ENCODE measurements at regions not wholly inside any gene's neighbourhood (a gene's known extent, or its start where the extent isn't known, plus 50 kb on each side); places are given as distances from the start of the nearest gene placed in this dataset.
"Not testable (repeated sequence)": the region's sequence is repeated elsewhere in the genome, so short reads cannot be mapped to it uniquely, and the experiment has no call there.

DNA sequence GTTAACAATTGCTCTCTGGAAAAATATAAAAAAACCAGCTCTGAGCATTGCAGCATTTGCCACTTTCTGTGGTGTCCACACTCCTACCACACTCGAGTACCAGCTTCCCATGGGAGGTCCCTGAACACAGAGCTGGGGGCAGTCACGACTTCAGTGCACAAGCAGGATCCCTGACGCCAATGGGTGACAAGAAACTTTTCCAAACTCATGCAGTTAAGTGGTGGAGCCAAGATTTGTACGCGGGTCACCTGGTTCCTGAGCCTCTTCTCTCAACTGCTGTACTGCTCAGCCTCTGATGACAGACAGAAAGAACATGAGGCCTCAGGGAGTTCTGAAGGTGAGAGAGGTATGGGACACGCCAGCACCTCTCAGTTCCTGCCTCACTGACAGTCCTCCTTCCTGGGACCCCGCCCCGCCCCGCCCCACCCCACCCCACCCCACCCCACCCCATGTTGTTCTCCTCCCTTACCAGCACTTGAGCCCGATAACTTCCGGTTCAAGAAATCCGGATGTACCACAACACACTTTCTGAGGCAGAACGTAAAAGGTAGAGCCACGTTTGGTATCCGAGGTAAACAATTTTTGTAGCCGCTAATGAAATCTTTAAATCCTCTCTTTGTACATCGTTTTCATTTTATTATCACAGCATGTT lies 287.6 kb downstream of the MYCN start:
- DNase-seq, result no peak

DNA sequence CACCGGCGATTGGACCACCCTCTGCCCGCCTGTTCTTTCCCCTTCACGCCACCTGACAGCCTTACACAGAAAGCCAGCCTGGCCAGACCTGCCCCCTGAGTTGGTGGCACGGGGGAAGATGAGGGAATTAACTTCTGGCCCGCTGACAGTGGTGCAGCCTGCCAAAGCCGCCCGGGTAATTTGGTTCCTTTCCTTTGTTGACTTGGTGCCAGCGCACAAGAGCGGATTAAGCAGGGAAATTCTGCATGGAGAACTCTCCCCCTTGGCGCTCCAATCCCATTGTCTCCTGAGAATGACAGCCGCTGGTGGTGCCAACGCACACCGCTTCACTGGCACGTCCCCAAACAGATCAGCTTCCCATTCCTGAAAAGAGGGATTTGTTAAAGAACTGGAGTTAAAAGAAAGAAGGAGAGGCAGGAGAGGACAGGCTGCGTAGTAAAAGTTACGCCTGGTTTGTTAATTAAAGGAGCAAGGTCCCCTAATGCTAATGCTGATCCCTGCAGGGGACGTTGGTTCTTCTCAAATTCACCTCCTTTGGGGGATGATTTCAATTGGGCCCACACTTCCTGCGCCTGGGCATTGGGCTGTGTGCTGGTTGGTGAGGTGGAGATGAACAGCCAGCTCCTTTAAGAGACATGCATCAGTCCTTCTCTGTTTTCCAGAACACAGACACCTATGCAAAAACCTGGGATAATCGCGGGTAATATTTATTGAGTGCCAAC lies 286.8 kb downstream of the MYCN start:
- DNase-seq, result no peak

- no peak for DNase-seq
These were observed 286.0 kb downstream of the MYCN start for GRCh38 chr2:16226381-16226780.

DNA sequence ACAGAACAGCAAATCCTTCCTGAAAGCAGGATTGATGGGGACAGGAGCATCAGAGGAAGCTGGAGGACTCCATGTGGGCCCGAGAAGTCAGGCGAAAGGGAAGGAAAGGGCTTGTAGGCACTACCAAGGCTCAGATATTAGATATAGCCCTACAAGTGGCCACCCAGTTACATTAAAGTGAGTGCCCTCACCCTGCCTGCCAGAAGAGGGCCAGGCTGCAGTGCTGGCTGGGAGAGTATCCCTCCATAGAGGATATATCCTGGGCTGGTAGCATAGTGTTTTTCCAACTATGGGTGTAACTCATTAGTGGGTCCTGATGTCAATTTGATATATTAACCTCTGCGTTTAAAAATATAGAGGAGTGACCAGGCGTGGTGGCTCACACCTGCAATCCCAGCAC lies 285.2 kb downstream of the MYCN start:
- no peak for DNase-seq

DNA sequence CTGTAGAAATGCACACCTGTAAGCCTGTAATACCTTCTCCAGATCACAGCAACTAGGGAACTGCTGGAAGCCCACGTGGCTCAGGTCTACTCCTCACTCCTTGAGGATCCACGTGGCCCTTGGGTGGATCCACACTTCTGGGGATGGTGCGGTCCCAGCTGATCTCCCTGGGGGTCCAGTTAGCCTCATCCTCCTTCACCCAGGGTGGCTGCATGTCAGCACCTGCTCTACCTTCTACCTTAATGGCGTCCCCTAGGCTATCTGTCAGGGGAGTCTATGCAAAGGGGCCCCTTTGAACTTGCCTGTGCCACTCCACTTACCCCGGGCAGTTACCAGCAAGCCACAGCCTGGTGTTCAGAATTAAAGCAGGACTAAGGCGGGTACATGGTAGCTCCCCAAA lies 284.7 kb downstream of the MYCN start:
- no peak for DNase-seq

DNA sequence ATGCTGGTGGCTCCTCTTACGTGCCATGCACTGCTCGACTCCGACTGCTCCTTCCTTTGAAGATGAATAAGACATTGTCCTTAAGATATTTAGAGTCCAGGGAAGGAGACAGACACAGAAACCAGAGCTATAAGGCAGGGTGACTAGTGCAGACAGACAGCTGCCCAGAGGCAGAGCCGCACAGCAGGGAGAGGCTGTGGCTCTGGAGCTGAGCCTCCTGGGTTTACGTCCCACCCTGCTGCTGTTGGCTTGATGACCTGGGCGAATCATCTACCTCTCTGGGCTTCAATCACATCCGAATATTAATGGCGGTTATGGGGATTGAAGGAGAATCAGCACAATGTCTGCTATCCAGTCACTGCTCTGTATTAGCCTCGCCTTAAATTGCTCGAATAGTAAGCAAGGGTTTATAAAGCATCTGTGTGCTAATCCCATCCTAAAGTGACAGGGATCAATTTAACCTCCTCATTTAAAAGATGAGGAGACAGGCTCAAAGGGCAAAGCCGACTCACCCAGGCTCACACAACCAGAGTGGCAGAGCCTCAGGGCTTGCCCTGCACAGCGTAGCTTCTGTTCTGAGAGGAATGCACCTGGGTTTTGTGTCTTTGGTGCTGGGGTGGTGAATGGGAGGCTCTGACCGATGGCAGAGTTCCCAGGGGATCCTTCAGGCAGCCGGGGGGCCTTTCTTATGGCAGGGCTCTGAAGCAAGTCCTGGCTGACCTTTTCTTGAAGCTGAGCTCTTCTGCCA lies 284.1 kb downstream of the MYCN start:
- no peak for DNase-seq

GRCh38 chr2:16223841-16224177 lies 283.5 kb downstream of the MYCN start:
- DNase-seq, result no peak

DNA sequence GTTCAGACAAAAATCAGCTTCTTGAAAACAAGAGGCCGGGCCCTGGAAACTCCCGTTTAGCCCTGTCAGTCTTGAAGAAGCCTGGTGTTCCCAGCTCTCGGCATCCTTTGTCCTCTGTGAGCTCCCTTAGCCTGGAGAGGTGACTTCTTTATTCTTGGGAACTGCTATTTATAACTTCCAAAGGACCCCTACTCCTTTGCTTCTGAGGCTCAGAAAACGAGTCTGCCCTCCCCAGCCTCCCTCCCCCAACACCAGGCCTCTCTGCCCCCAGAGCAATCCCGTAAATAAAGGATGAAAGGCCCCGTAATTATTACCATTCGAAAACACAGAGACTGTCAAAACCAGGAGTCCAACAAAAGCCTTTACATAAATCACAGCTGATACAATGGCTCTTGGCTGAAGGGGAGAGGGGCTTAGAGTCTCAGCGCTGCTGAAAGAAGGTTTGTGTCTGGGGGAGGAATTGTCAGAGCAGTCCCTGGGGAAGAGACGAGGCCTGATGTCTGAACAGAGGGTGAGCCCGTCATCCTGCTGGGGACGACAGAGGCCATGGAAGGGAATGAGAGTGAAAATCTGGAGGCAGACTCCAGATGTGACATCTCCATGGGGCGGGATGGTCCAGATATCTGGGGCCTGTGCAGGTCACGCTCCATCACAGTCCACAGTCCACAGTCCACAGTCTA lies 283.0 kb downstream of the MYCN start:
- DNase-seq, result no peak

DNA sequence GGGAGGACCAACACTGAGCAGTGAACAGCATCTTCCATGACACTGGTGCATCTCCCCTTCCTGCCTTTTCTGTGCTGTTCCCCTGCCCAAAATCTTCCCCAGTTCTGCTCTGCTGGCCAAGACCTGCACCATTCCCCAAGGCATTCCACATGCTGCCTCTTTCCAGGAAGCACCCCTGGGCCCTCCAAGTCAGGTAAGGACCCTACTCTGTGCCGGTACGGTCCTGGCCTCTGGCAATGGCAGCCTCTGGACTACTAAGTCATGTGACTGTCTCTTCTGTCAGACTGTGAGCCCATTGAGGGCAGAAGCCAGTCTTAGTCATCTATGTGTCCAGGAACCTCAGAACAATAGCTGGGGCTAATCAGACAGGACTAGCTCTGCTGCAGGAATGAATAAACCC lies 282.0 kb downstream of the MYCN start:
- DNase-seq, result no peak

GRCh38 chr2:16221461-16222010 lies 281.2 kb downstream of the MYCN start:
- DNase-seq, result no peak

GRCh38 chr2:16219292-16219975 lies 279.1 kb downstream of the MYCN start:
- no peak for DNase-seq

DNA sequence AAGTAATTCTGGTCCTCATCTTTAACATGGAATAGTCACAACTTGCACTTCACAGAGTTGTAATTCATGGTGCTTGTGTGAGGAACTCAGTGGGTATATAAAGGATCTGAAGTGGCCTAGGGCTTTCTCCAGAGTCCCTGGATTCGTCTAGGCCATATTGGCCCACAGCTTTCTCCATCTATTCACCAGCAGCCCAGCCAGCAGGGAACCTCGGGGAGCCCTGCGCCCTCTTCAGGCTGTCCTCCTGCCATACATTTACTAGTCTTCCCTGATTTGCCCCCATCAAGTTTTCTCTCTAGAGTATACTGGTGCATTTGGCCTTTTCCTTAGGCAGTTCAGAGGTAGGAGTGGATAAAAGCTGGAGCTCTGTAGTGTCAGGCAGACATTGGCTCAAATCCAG lies 278.3 kb downstream of the MYCN start:
- DNase-seq, result no peak

DNA sequence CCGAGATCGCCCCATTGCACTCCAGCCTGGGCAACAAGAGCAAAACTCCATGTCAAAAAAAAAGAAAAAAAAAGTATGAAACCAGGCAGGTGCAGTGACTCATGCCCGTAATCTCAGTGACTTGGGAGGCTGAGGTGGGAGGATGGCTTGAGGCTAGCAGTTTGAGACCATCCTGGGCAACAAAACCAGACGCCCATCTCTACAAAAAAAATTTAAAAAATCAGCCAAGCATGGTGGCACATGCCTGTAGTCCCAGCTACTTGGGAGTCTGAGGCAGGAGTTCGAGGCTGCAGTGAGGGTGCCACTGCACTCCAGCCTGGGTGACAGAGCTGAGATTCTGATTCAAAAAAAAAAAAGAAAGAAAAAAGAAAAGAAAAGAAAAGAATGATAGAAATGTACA lies 277.8 kb downstream of the MYCN start:
- no peak for DNase-seq

- not testable (repeated sequence) for DNase-seq
These were observed 277.4 kb downstream of the MYCN start for GRCh38 chr2:16217741-16218140.

- no peak for DNase-seq
These were observed 276.9 kb downstream of the MYCN start for GRCh38 chr2:16217291-16217690.

DNA sequence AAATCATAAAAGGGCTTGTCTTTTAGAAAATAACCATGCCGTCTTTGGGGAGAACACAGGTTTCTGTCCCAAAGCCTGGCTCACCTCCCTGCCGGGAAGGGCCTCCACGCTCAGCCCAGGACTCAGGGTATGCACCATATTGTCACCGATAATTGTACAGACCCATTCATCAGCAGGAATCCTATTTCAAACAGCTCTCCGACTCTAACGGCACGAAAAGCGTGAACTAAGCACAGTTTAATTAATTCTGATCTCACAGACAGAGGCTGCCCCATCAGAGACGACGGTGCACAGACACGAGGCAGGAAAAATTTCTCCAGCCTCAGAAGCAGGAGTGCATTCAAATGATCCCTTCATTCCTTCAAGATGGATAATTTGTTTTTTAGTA lies 276.2 kb downstream of the MYCN start:
- DNase-seq, result no peak

DNA sequence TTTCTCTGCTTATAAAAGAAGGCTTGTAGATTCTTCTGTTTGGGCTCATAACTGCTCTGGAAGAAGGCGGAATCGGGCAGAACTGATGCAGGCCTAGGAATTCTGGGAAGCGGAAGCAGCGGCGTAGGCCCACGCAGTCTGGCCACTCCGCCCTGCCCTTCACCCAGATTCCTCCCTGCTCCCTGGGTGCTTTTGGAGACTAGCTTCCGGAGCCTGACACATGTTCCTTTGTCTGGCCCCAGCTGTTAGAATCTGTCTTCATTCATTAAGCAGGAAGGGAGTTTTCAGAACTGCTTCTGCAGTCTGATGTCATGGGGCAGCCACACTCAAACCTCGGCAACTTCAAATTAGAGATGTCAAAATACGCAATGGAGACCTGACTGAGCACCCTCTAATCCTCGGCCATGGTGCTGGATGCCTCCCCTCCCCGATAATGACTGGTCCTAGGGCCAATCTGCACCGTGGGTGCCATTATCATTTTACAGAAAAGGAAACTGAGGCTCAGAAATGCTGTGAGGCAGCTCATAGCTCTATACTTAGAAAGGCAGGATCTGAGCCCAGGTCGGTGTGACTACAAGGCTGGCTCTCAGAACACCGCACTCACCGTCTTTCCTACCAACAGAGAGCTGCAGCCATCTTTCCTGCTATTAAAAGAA lies 275.7 kb downstream of the MYCN start:
- DNase-seq, result no peak

GRCh38 chr2:16214861-16215260 lies 274.5 kb downstream of the MYCN start:
- no peak for DNase-seq

DNA sequence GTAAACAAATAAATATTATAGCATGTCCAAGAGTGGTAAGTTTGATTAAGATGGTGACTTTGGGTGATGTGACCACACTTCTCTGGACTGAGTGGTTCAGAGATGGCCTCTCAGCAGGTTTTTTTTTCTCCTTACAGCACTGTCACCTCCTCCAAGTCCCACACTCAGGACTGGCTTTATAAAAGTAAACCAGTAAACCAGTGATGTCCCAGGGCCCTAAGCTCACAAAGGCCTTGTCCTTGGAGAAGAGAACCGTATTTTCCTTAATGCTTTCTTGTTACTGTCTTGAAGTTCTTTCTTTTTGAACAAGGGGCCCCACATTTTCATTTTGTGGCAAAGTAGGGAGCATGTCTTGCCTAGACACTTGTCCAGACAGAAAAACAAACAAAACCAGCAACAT lies 274.0 kb downstream of the MYCN start:
- no peak for DNase-seq

- no peak for DNase-seq
These were observed 272.0 kb downstream of the MYCN start for GRCh38 chr2:16212321-16212720.

- DNase-seq, result no peak
These were observed 271.0 kb downstream of the MYCN start for GRCh38 chr2:16211341-16211740.

- DNase-seq, result no peak
These were observed 270.5 kb downstream of the MYCN start for GRCh38 chr2:16210841-16211240.

Measured in stimulated activated CD4-positive, alpha-beta T cell treated with anti-CD3 and anti-CD28 coated beads, Interleukin-12 subunit alpha, Interleukin-12 subunit beta, amount 100 ng/mL, for 4 hours (primary cell).